Gastrocnemius medialis (tissue), 4 donors: ENCODE measurements at regions not wholly inside any gene's neighbourhood (a gene's known extent, or its start where the extent isn't known, plus 50 kb on each side); places are given as distances from the start of the nearest gene placed in this dataset.

Source experiments
- POLR2A ChIP-seq, 2 donors: fragments of 450-650 bp; IDR thresholded peaks; one replicate each; pipeline ENCODE4 v1.6.1; 2017; ENCODE audit warnings: antibody characterized with exemption in 2 of 2, mild to moderate bottlenecking in 2 of 2, moderate library complexity in 2 of 2
- TF ChIP-seq, protein P1 (sequence below), 5 experiments: fragments of 450-650 bp in 3 of 5; fragments of 200-600 bp in 2 of 5; sonication (generic) in 2 of 5; IDR thresholded peaks in 4 of 5; conservative IDR thresholded peaks in 1 of 5; 1 replicate in 4 of 5; 2 replicates in 1 of 5; pipeline ENCODE4 v1.5.1; 2016 to 2019; ENCODE audit warnings: antibody characterized with exemption in 5 of 5, mild to moderate bottlenecking in 3 of 5, moderate library complexity in 3 of 5

DNA sequence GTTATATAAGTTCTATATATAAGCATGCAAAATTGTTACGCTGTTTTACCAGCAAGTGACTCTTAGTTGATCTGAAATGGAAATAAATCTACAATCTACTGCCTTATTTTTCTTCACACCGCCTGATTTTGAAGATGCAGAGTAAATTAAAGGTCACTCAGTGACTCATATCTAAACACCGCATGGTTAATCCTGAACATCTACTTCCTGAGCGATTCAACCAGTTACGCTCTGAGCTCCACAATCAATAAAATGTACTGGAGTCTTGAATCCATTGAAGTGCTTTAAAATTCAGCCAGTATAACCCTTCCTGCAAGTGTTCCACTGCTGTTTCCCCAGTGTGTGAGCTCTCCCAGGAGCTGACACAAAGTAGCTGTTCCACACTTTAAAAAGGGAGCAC is 192.8 kb downstream of the SLC7A11 start:
- TF ChIP-seq, protein P1, sequence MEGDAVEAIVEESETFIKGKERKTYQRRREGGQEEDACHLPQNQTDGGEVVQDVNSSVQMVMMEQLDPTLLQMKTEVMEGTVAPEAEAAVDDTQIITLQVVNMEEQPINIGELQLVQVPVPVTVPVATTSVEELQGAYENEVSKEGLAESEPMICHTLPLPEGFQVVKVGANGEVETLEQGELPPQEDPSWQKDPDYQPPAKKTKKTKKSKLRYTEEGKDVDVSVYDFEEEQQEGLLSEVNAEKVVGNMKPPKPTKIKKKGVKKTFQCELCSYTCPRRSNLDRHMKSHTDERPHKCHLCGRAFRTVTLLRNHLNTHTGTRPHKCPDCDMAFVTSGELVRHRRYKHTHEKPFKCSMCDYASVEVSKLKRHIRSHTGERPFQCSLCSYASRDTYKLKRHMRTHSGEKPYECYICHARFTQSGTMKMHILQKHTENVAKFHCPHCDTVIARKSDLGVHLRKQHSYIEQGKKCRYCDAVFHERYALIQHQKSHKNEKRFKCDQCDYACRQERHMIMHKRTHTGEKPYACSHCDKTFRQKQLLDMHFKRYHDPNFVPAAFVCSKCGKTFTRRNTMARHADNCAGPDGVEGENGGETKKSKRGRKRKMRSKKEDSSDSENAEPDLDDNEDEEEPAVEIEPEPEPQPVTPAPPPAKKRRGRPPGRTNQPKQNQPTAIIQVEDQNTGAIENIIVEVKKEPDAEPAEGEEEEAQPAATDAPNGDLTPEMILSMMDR (IDR thresholded peaks at IDR 0.05 in 4 of 5, conservative IDR thresholded peaks at IDR 0.05 in 1 of 5), result no peak
- TF ChIP-seq POLR2A (IDR thresholded peaks at IDR 0.05), result no peak
